ENCODE measurements at regions not wholly inside any gene's neighbourhood (a gene's known extent, or its start where the extent isn't known, plus 50 kb on each side); places are given as distances from the start of the nearest gene placed in this dataset.

DNA sequence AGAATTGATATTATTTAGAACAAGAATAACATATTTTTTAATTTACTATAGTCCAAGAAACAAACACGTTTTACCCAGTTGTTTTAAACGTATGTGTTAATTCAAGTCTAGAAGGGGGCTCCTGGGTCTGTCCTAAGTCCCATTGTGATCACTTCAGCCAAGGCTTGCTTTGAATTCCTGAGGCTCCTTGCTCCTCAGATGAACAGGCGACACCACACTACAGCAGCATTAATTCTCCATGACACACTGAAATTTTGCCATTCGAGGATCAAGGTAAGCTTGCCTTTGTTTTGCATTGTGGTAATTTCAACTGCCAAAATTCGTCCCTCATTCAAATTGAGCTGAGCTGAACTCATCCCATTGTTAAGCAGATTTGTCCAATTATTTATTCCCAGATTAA lies 1442.6 kb downstream of the SLITRK5 start:
- Histone ChIP-seq H4K20me1 (ENCODE audit: low read depth) (no peaks in the 10 kb centered on the region), H3K27me3 (no peaks in the 10 kb centered on the region), H3K4me1 (peaks cover 5% of the 10 kb centered on the region), H3K36me3 (no peaks in the 10 kb centered on the region), H3K9me3 (ENCODE audit: low read depth) (no peaks in the 10 kb centered on the region), H3F3A (ENCODE audit: low read depth) (peaks cover 3% of the 10 kb centered on the region), H3K4me2 (no peak overlapping the region), H3K4me3 (no peak overlapping the region), H3K79me2 (ENCODE audit: low read depth) (no peaks in the 10 kb centered on the region), H3K27ac (no peak overlapping the region), H3K9ac (no peak overlapping the region), H2AFZ (replicated peaks) (peak overlapping the region; percentile 7)
- TF ChIP-seq, protein P1, sequence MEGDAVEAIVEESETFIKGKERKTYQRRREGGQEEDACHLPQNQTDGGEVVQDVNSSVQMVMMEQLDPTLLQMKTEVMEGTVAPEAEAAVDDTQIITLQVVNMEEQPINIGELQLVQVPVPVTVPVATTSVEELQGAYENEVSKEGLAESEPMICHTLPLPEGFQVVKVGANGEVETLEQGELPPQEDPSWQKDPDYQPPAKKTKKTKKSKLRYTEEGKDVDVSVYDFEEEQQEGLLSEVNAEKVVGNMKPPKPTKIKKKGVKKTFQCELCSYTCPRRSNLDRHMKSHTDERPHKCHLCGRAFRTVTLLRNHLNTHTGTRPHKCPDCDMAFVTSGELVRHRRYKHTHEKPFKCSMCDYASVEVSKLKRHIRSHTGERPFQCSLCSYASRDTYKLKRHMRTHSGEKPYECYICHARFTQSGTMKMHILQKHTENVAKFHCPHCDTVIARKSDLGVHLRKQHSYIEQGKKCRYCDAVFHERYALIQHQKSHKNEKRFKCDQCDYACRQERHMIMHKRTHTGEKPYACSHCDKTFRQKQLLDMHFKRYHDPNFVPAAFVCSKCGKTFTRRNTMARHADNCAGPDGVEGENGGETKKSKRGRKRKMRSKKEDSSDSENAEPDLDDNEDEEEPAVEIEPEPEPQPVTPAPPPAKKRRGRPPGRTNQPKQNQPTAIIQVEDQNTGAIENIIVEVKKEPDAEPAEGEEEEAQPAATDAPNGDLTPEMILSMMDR (IDR thresholded peaks at IDR 0.05) = no peak
- TF ChIP-seq EZH2 (IDR thresholded peaks at IDR 0.05) (no peak), EZH2phosphoT487 (IDR thresholded peaks at IDR 0.05) (no peak)
- Mint-ChIP-seq H3K9me3 (no peaks in the 10 kb centered on the region), H3K4me3 (no peak overlapping the region), H3K4me1 (no peaks in the 10 kb centered on the region), H3K36me3 (no peaks in the 10 kb centered on the region), H3K27ac (peak overlapping the region; percentile 15), H3K27me3 (ENCODE audit: insufficient read depth, low read depth) (peaks cover 4% of the 10 kb centered on the region)
- DNase-seq (ENCODE audit: low spot score) = peak; percentile 63

DNA sequence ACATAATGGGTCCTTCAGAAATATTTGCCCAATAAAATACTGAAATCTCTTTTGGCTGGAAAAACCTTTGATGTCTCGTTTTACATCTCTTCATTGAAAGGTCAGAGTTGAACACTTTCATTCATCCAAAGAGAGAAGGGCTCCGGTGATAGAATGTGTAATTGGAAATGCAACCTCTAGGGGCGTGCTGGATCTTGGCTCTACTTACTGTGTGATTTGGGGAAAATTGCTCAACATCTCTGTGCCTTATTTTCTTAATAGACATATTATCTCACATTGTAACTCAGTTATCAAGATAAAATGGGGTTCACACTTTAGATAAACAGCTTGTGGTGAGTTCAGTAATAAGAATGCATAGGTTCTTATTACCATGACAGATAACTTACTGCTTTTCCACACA lies 1444.1 kb downstream of the SLITRK5 start:
- Histone ChIP-seq H3K79me2 (ENCODE audit: low read depth) (no peaks in the 10 kb centered on the region), H3K9ac (no peak overlapping the region), H3F3A (ENCODE audit: low read depth) (peaks cover 3% of the 10 kb centered on the region), H3K4me3 (no peak overlapping the region), H3K4me1 (peaks cover 5% of the 10 kb centered on the region), H2AFZ (replicated peaks) (no peak overlapping the region), H3K36me3 (no peaks in the 10 kb centered on the region), H3K27ac (no peak overlapping the region), H3K4me2 (no peak overlapping the region), H4K20me1 (ENCODE audit: low read depth) (no peaks in the 10 kb centered on the region), H3K27me3 (no peaks in the 10 kb centered on the region), H3K9me3 (ENCODE audit: low read depth) (no peaks in the 10 kb centered on the region)
- DNase-seq (ENCODE audit: low spot score) = peak; percentile 2
- no peaks in the 10 kb centered on the region for H3K4me1 Mint-ChIP-seq
- H3K27ac Mint-ChIP-seq = no peak overlapping the region
- no peaks in the 10 kb centered on the region for H3K9me3 Mint-ChIP-seq
- H3K27me3 Mint-ChIP-seq (ENCODE audit: insufficient read depth, low read depth) = peaks cover 4% of the 10 kb centered on the region
- no peak for TF ChIP-seq EZH2 (IDR thresholded peaks at IDR 0.05)
- TF ChIP-seq, protein P1 (IDR thresholded peaks at IDR 0.05) = peak; percentile 47
- H3K4me3 Mint-ChIP-seq = no peak overlapping the region
- H3K36me3 Mint-ChIP-seq = no peaks in the 10 kb centered on the region

DNA sequence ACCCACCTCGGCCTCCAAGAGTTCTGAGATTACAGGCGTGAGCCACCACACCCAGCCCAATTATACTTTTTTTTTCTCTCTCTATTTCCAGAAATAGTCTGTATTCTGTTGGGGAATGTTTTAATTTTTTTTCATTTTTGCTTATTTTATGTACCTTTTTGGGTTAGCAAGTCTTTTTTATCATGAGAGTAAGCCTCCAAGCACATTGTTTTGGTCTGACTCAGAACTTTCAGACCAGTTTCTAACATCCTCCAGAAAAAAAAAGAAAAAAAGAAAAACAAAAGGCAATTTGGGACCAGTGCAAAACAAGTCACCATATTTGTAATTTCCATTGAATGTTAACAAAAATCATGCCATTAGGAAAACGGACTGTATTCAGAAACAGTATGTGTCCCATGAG lies 1465.5 kb downstream of the SLITRK5 start:
- Histone ChIP-seq H2AFZ (replicated peaks) (no peak overlapping the region), H4K20me1 (ENCODE audit: low read depth) (no peaks in the 10 kb centered on the region), H3K27me3 (no peaks in the 10 kb centered on the region), H3K9me3 (ENCODE audit: low read depth) (no peaks in the 10 kb centered on the region), H3F3A (ENCODE audit: low read depth) (no peaks in the 10 kb centered on the region), H3K79me2 (ENCODE audit: low read depth) (no peaks in the 10 kb centered on the region), H3K4me2 (no peak overlapping the region), H3K9ac (no peak overlapping the region), H3K4me3 (no peak overlapping the region), H3K36me3 (no peaks in the 10 kb centered on the region), H3K27ac (no peak overlapping the region), H3K4me1 (no peaks in the 10 kb centered on the region)
- no peak overlapping the region for H3K27ac Mint-ChIP-seq
- TF ChIP-seq, protein P1 (IDR thresholded peaks at IDR 0.05) = no peak
- TF ChIP-seq EZH2 (IDR thresholded peaks at IDR 0.05) = no peak
- TF ChIP-seq EZH2phosphoT487 (IDR thresholded peaks at IDR 0.05) = no peak
- H3K27me3 Mint-ChIP-seq (ENCODE audit: insufficient read depth, low read depth) = no peaks in the 10 kb centered on the region
- no peaks in the 10 kb centered on the region for H3K4me1 Mint-ChIP-seq
- no peaks in the 10 kb centered on the region for H3K9me3 Mint-ChIP-seq
- H3K4me3 Mint-ChIP-seq = no peak overlapping the region
- DNase-seq (ENCODE audit: low spot score) = no peak
- no peaks in the 10 kb centered on the region for H3K36me3 Mint-ChIP-seq

- no peak overlapping the region for H3K9ac ChIP-seq
- no peaks in the 10 kb centered on the region for H3K79me2 ChIP-seq (ENCODE audit: low read depth)
- no peaks in the 10 kb centered on the region for H3K4me1 Mint-ChIP-seq
- no peak overlapping the region for H3K27ac ChIP-seq
- H3K4me2 ChIP-seq = no peak overlapping the region
- H3K27me3 Mint-ChIP-seq (ENCODE audit: insufficient read depth, low read depth) = no peaks in the 10 kb centered on the region
- H3K36me3 ChIP-seq = no peaks in the 10 kb centered on the region
- H3K4me1 ChIP-seq = no peaks in the 10 kb centered on the region
- no peak overlapping the region for H3K4me3 ChIP-seq
- no peaks in the 10 kb centered on the region for H3K36me3 Mint-ChIP-seq
- no peaks in the 10 kb centered on the region for H3F3A ChIP-seq (ENCODE audit: low read depth)
- H3K27me3 ChIP-seq = no peaks in the 10 kb centered on the region
- H3K9me3 Mint-ChIP-seq = peaks cover 7% of the 10 kb centered on the region
- no peak for TF ChIP-seq EZH2 (IDR thresholded peaks at IDR 0.05)
- TF ChIP-seq, protein P1 (IDR thresholded peaks at IDR 0.05) = no peak
- TF ChIP-seq EZH2phosphoT487 (IDR thresholded peaks at IDR 0.05) = no peak
- H3K9me3 ChIP-seq (ENCODE audit: low read depth) = no peaks in the 10 kb centered on the region
- H2AFZ ChIP-seq (replicated peaks) = no peak overlapping the region
- no peak overlapping the region for H3K27ac Mint-ChIP-seq
- H4K20me1 ChIP-seq (ENCODE audit: low read depth) = no peaks in the 10 kb centered on the region
- DNase-seq (ENCODE audit: low spot score) = no peak
- no peak overlapping the region for H3K4me3 Mint-ChIP-seq
These were observed 1479.2 kb downstream of the SLITRK5 start for GRCh38 chr13:89150362-89150761.

Data from neural progenitor cell (in vitro differentiated cells).